ENCODE measurements at regions not wholly inside any gene's neighbourhood (a gene's known extent, or its start where the extent isn't known, plus 50 kb on each side); places are given as distances from the start of the nearest gene placed in this dataset.

DNA sequence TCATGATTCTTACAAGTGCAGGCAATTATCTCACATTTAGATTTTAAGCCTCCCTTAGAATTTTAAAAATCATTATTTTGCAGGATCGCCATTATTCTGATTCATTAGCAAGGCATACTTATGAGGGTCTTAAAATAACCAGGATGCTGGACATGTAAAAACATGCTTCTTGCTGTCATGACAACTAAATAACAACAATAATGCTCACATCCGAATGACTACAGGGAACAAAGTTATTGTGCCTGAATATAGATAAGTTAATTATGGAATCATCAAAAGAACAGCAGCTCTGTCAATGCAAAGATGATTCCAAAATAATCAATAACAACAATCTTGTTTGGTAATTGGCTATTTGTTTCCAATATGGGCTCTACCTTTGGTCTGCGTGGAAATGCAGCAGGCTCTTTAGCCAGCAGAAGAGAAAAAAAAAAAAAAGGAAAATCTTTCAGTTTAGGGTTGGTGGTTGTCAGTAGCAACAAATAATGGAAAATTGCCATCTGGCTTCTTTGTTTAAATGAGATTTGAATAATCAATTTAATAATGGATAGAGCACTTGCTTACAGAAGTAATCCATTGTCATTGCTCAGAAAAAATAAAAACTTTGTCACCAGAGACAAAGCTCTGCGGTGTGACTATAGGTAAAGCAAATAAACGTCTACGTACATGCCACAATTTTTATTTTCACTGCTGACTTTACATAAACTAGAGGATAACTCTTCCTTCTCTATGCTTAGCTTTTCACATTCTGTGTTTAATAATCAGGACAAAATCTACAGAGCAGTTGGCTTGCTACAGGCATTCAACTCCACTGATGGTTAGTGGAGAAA is 468.9 kb upstream of the TSHZ3 start (continued):
- no peak for TF ChIP-seq DNMT1 (CRISPR knock-in tag; IDR thresholded peaks at IDR 0.05)
- TF ChIP-seq ZNF451 (CRISPR knock-in tag; IDR thresholded peaks at IDR 0.05) = no peak
- TF ChIP-seq, protein P1, sequence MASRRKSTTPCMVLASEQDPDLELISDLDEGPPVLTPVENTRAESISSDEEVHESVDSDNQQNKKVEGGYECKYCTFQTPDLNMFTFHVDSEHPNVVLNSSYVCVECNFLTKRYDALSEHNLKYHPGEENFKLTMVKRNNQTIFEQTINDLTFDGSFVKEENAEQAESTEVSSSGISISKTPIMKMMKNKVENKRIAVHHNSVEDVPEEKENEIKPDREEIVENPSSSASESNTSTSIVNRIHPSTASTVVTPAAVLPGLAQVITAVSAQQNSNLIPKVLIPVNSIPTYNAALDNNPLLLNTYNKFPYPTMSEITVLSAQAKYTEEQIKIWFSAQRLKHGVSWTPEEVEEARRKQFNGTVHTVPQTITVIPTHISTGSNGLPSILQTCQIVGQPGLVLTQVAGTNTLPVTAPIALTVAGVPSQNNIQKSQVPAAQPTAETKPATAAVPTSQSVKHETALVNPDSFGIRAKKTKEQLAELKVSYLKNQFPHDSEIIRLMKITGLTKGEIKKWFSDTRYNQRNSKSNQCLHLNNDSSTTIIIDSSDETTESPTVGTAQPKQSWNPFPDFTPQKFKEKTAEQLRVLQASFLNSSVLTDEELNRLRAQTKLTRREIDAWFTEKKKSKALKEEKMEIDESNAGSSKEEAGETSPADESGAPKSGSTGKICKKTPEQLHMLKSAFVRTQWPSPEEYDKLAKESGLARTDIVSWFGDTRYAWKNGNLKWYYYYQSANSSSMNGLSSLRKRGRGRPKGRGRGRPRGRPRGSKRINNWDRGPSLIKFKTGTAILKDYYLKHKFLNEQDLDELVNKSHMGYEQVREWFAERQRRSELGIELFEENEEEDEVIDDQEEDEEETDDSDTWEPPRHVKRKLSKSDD (CRISPR knock-in tag; IDR thresholded peaks at IDR 0.05; ENCODE audit: low read depth) = no peak
- TF ChIP-seq ZNF430 (CRISPR knock-in tag; IDR thresholded peaks at IDR 0.05) = no peak

DNA sequence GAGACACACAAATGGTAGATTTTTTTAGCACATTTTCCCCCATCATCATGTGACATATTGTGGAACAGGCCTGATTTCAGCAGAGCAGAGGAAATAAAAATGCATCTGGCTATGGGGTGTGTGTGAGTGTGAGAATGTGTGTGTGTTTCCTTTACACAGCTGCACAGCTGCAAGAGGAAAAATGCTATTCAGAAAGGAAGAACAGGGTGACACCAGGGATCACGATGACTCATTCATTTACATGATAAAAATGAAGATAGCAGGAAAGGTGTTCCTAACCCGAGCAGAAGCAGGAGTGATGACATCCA is 469.5 kb upstream of the TSHZ3 start:
- in situ Hi-C loops (cut with HindIII; ENCODE audit: extremely low pct_ligation_motif_present, low pct_unique_long_range_greater_than_20kb) = no loop called here
- POLR2A ChIA-PET = no interaction called here
- H3K9me3 ChIP-seq (ENCODE audit: low read length) = peaks cover 96% of the 10 kb centered on the region
- no peak overlapping the region for H3K27ac ChIP-seq (ENCODE audit: extremely low read length, insufficient read depth, low read length)
- no peaks in the 10 kb centered on the region for H3K4me1 ChIP-seq (ENCODE audit: insufficient read depth, low read length)
- ATAC-seq (no peak), DNase-seq (ENCODE audit: low spot score) (no peak), FAIRE-seq (no peak)
- no peak overlapping the region for H3K4me3 ChIP-seq (replicated peaks in 1 of 3; ENCODE audit: insufficient read depth in 1 of 3, low read depth in 2 of 3, low read length in 3 of 3)
- H3K79me2 ChIP-seq (ENCODE audit: insufficient read depth, low read length) = no peaks in the 10 kb centered on the region
- no TSS peak for BruUV-seq (replicated peaks)
- no peak overlapping the region for H3K9ac ChIP-seq (ENCODE audit: insufficient read depth, low read depth, low read length)
- CTCF ChIA-PET (ENCODE audit: low intra/inter-chr PET ratio, low total read pairs) = no interaction called here
- no peak overlapping the region for H3K4me2 ChIP-seq (ENCODE audit: low read depth, low read length)
- H3K27me3 ChIP-seq (ENCODE audit: control insufficient read depth in 1 of 2, insufficient read depth in 2 of 2, low read length in 2 of 2) = no peaks in the 10 kb centered on the region
- no peak overlapping the region for H2AFZ ChIP-seq (ENCODE audit: low read length)
- no peaks in the 10 kb centered on the region for H4K20me1 ChIP-seq (ENCODE audit: insufficient read depth, low read length)
- intact Hi-C loops (cut with micrococcal nuclease; ENCODE audit: unreplicated experiment) = no loop called here
- H3K36me3 ChIP-seq (replicated peaks in 1 of 2; ENCODE audit: control insufficient read depth in 1 of 2, insufficient read depth in 2 of 2, low read length in 2 of 2) = no peaks in the 10 kb centered on the region
- WGBS (ENCODE audit: low lambda C conversion rate) = 3% methylated on average over 2 of the region's 2 CpGs
- TF ChIP-seq SAFB2 (CRISPR knock-in tag; IDR thresholded peaks at IDR 0.05; ENCODE audit: borderline replicate concordance, low read depth) (no peak), ZFP36L1 (CRISPR knock-in tag; IDR thresholded peaks at IDR 0.05) (no peak), RBM39 (IDR thresholded peaks at IDR 0.05; ENCODE audit: low read depth, low read length, poor library complexity, severe bottlenecking) (no peak), ZNF343 (CRISPR knock-in tag; IDR thresholded peaks at IDR 0.05) (no peak), HOXA3 (CRISPR knock-in tag; IDR thresholded peaks at IDR 0.05) (no peak), TBX2 (CRISPR knock-in tag; IDR thresholded peaks at IDR 0.05; ENCODE audit: borderline replicate concordance) (no peak), ZNF205 (CRISPR knock-in tag; IDR thresholded peaks at IDR 0.05) (no peak), SRSF4 (IDR thresholded peaks at IDR 0.05; ENCODE audit: low read depth, low read length, poor library complexity, severe bottlenecking) (no peak)
- TF ChIP-seq, protein P2, sequence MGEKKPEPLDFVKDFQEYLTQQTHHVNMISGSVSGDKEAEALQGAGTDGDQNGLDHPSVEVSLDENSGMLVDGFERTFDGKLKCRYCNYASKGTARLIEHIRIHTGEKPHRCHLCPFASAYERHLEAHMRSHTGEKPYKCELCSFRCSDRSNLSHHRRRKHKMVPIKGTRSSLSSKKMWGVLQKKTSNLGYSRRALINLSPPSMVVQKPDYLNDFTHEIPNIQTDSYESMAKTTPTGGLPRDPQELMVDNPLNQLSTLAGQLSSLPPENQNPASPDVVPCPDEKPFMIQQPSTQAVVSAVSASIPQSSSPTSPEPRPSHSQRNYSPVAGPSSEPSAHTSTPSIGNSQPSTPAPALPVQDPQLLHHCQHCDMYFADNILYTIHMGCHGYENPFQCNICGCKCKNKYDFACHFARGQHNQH (CRISPR knock-in tag; IDR thresholded peaks at IDR 0.05) = no peak
- TF ChIP-seq, protein P3, sequence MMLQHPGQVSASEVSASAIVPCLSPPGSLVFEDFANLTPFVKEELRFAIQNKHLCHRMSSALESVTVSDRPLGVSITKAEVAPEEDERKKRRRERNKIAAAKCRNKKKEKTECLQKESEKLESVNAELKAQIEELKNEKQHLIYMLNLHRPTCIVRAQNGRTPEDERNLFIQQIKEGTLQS (CRISPR knock-in tag; IDR thresholded peaks at IDR 0.05) = no peak
- TF ChIP-seq, protein P4, sequence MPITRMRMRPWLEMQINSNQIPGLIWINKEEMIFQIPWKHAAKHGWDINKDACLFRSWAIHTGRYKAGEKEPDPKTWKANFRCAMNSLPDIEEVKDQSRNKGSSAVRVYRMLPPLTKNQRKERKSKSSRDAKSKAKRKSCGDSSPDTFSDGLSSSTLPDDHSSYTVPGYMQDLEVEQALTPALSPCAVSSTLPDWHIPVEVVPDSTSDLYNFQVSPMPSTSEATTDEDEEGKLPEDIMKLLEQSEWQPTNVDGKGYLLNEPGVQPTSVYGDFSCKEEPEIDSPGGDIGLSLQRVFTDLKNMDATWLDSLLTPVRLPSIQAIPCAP (CRISPR knock-in tag; IDR thresholded peaks at IDR 0.05; ENCODE audit: low read depth) = no peak

Data from HepG2 (cell line).